ENCODE measurements at regions not wholly inside any gene's neighbourhood (a gene's known extent, or its start where the extent isn't known, plus 50 kb on each side); places are given as distances from the start of the nearest gene placed in this dataset.
"Not testable (repeated sequence)": the region's sequence is repeated elsewhere in the genome, so short reads cannot be mapped to it uniquely, and the experiment has no call there.

DNA sequence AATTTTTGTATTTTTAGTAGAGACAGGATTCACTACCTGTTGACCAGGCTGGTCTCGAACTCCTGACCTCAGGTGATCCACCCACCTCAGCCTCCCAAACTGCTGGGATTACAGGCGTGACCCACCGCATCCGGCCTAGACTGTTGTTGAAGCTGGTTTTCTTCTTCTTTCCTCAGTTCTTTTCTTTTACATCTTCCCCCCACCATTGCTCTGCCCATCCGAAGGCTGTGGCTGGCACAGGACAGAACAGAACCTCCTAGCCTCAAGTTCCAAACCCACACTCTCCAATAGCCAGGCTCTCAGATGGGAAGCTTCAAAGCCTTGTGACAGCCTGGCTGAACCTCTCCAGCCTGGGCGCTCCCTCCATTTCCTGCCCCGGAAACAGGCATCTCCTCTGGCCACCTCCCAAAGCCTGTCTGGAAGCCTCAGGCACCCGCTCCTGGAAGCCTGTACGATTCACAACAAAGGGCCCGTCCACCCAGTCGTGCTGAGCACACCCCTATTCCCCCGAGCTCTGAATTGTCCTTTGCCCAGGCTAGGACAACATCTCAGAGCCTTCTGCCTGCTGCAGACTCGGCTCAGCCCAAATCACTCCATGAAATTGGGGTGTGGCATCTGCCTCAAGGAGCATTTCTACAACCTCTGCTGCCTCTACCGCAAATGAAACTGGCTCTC is 138.1 kb upstream of the C1QTNF3 start:
- DNase-seq (ENCODE audit: low spot score); H3K27ac Mint-ChIP-seq; H3K27me3 Mint-ChIP-seq (ENCODE audit: low read depth); H3K4me3 Mint-ChIP-seq; H3K4me1 Mint-ChIP-seq (ENCODE audit: low read depth); H3K36me3 Mint-ChIP-seq (ENCODE audit: low read depth); H3K9me3 Mint-ChIP-seq: not testable (repeated sequence)

GRCh38 chr5:34185005-34185404 is 142.0 kb upstream of the C1QTNF3 start:
- not testable (repeated sequence) for H3K4me3 Mint-ChIP-seq; H3K4me1 Mint-ChIP-seq (ENCODE audit: low read depth); H3K27ac Mint-ChIP-seq; H3K36me3 Mint-ChIP-seq (ENCODE audit: low read depth); H3K27me3 Mint-ChIP-seq (ENCODE audit: low read depth); H3K9me3 Mint-ChIP-seq; DNase-seq (ENCODE audit: low spot score)

DNA sequence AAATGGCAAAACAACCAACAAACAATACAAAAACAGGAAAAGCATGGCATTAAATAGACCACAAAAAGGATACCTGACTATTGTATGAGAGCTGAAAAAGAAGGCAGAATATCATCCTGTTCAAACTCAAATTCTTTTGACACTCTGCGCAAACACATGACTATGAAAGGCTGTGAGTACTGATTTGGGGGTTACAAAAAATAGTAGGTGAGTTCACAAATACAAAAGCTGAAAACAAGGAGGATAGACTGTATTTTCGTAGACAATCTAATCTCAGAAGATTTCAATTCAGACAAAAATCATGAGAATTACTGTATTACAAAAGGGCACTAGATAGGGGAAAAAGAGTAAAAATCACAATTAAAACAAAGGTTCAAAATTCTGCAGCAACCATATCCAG is 142.6 kb upstream of the C1QTNF3 start:
- H3K36me3 Mint-ChIP-seq (ENCODE audit: low read depth); H3K27me3 Mint-ChIP-seq (ENCODE audit: low read depth); H3K4me3 Mint-ChIP-seq; H3K27ac Mint-ChIP-seq; DNase-seq (ENCODE audit: low spot score); H3K9me3 Mint-ChIP-seq; H3K4me1 Mint-ChIP-seq (ENCODE audit: low read depth): not testable (repeated sequence)

DNA sequence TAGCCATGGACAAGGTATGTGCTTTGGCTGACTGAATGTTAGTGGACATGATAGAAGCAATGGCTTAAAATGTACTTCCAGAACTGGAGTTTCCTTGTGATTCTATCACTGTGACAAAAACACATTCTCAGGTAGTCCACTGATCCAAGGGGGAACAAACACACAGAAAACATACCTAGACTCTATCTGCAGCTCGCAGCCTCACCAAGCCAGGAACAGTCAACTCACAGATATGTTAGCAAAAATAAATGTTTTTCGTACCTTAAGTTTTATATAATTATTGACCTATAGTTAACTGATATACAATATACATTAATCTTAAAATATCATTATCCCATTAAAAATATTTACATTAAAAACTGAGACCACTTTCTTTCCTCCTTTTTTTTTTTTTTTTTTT is 143.1 kb upstream of the C1QTNF3 start:
- not testable (repeated sequence) for H3K4me1 Mint-ChIP-seq (ENCODE audit: low read depth); H3K27me3 Mint-ChIP-seq (ENCODE audit: low read depth); H3K36me3 Mint-ChIP-seq (ENCODE audit: low read depth); DNase-seq (ENCODE audit: low spot score); H3K27ac Mint-ChIP-seq; H3K9me3 Mint-ChIP-seq; H3K4me3 Mint-ChIP-seq

DNA sequence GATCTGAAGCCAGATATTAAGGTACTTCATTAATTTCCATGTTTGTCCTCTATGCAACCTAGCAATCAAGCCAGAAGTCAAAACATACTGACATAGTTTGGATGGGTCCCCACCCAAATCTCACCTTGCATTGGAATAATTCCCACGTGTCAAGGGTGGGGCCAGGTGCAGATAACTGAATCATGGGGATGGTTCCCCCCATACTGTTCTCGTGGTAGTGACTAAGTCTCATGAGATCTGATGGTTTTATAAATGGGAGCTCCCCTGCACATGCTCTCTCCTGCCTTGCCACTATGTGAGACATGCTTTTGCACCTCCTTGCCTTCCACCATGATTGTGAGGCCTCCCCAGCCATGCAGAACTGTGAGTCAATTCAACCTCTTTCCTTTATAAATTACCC is 143.9 kb upstream of the C1QTNF3 start:
- not testable (repeated sequence) for H3K36me3 Mint-ChIP-seq (ENCODE audit: low read depth); H3K4me3 Mint-ChIP-seq; DNase-seq (ENCODE audit: low spot score); H3K9me3 Mint-ChIP-seq; H3K27ac Mint-ChIP-seq; H3K27me3 Mint-ChIP-seq (ENCODE audit: low read depth); H3K4me1 Mint-ChIP-seq (ENCODE audit: low read depth)

- DNase-seq (ENCODE audit: low spot score); H3K9me3 Mint-ChIP-seq; H3K27ac Mint-ChIP-seq; H3K4me3 Mint-ChIP-seq; H3K4me1 Mint-ChIP-seq (ENCODE audit: low read depth); H3K36me3 Mint-ChIP-seq (ENCODE audit: low read depth); H3K27me3 Mint-ChIP-seq (ENCODE audit: low read depth): not testable (repeated sequence)
Measured at GRCh38 chr5:34187441-34187840, 144.4 kb upstream of the C1QTNF3 start.

DNA sequence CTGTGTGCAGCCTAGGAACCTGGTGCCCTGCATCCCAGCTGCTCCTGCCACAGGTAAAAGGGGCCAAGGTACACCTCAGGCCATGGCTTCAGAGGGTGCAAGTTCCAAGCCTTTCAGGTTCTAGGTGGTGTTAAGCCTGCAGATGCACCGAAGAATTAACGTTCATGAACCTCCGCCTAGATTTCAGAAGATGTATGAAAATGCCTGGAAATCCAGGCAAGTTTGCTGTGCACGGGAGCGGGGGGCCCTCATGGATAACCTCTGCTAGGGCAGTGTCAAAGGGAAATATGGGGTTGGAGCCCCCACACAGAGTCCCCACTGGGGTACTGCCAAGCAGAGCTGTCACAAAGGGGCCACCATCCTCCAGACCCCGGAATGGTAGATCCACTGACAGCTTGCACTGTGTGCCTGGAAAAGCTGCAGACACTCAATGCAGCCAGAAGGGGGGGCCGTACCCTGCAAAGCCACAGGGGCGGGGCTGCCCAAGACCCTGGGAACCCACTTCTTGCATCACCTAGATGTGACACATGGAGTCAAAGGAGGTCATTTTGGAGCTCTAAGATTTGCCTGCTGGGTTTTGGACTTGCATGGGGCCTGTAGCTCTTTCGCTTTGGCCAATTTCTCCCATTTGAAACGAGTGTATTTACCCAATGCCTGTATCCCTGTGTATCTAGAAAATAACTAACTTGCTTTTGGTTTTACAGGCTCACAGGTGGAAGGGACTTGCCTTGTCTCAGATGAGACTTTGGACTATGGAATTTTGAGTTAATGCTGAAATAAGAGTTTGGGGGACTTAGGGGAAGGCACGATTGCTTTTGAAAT is 145.2 kb upstream of the C1QTNF3 start:
- not testable (repeated sequence) for H3K27ac Mint-ChIP-seq; H3K36me3 Mint-ChIP-seq (ENCODE audit: low read depth); H3K27me3 Mint-ChIP-seq (ENCODE audit: low read depth); H3K4me1 Mint-ChIP-seq (ENCODE audit: low read depth); H3K4me3 Mint-ChIP-seq; H3K9me3 Mint-ChIP-seq
- peak; percentile 69 for DNase-seq (ENCODE audit: low spot score)

DNA sequence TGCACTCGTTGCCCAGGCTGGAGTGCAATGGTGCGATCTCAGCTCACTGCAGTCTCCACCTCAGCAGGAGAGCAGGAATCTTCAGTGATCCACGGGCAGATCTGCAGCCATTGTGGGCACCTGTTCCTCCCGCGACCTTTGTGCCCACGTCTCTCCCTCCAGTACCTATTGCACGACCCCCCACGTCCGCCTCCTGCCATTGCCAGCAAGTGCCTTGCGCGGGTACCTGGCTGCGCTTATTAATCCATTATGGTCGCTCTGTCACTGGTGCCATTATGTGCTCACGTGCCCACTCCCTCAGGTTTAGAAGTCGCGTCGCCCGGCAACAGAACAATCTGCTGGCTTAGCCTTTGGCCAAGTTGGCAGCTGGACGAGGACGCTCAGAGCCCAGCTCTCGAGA is 146.2 kb upstream of the C1QTNF3 start:
- H3K4me1 Mint-ChIP-seq (ENCODE audit: low read depth); DNase-seq (ENCODE audit: low spot score); H3K27me3 Mint-ChIP-seq (ENCODE audit: low read depth); H3K4me3 Mint-ChIP-seq; H3K36me3 Mint-ChIP-seq (ENCODE audit: low read depth); H3K9me3 Mint-ChIP-seq: not testable (repeated sequence)
- peak overlapping the region; percentile 4 for H3K27ac Mint-ChIP-seq

DNA sequence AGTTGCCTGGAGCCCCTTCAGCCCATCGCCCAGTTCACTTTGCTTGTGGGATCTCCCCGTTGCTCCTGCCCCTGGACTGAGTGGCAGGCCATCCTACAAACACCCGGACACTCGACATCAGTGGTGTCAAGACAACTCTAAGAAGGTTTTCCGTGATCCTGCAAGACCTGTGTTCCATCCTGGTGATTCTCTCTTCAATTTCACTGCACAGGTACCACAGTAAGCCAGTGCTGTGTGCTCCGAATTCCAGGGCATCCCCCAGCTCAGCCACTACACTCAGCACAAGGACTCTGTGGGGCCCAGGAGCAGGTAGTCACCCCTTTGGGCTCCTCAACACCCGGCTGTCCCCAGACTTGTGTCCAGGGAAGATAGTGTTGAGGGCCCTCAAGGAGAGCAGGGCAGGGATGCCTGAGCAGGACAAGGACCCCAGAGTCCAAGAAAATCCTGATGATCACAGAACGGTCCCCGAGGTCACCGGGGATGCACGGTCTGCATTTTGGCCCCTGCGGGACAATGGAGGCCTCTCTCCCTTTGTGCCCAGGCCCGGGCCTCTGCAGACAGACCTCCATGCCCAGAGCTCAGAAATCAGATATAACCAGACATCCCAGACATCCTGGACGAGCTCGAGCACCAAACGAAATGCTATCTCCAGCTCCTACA is 146.9 kb upstream of the C1QTNF3 start:
- not testable (repeated sequence) for H3K9me3 Mint-ChIP-seq; H3K27me3 Mint-ChIP-seq (ENCODE audit: low read depth); H3K4me1 Mint-ChIP-seq (ENCODE audit: low read depth); DNase-seq (ENCODE audit: low spot score); H3K36me3 Mint-ChIP-seq (ENCODE audit: low read depth); H3K27ac Mint-ChIP-seq; H3K4me3 Mint-ChIP-seq

GRCh38 chr5:34190466-34190865 is 147.5 kb upstream of the C1QTNF3 start:
- not testable (repeated sequence) for DNase-seq (ENCODE audit: low spot score); H3K36me3 Mint-ChIP-seq (ENCODE audit: low read depth); H3K4me3 Mint-ChIP-seq; H3K4me1 Mint-ChIP-seq (ENCODE audit: low read depth); H3K27ac Mint-ChIP-seq; H3K27me3 Mint-ChIP-seq (ENCODE audit: low read depth); H3K9me3 Mint-ChIP-seq

- H3K27ac Mint-ChIP-seq; DNase-seq (ENCODE audit: low spot score); H3K9me3 Mint-ChIP-seq; H3K4me1 Mint-ChIP-seq (ENCODE audit: low read depth); H3K27me3 Mint-ChIP-seq (ENCODE audit: low read depth); H3K36me3 Mint-ChIP-seq (ENCODE audit: low read depth); H3K4me3 Mint-ChIP-seq: not testable (repeated sequence)
Measured at GRCh38 chr5:34191279-34191744, 148.3 kb upstream of the C1QTNF3 start.

GRCh38 chr5:34192064-34192922 is 149.3 kb upstream of the C1QTNF3 start:
- not testable (repeated sequence) for DNase-seq (ENCODE audit: low spot score); H3K4me1 Mint-ChIP-seq (ENCODE audit: low read depth); H3K9me3 Mint-ChIP-seq; H3K36me3 Mint-ChIP-seq (ENCODE audit: low read depth); H3K4me3 Mint-ChIP-seq; H3K27ac Mint-ChIP-seq; H3K27me3 Mint-ChIP-seq (ENCODE audit: low read depth)

- not testable (repeated sequence) for H3K9me3 Mint-ChIP-seq
Measured at GRCh38 chr5:34192923-34193262, 149.9 kb upstream of the C1QTNF3 start.

GRCh38 chr5:34193297-34193696 is 150.3 kb upstream of the C1QTNF3 start:
- not testable (repeated sequence) for H3K27me3 Mint-ChIP-seq (ENCODE audit: low read depth); H3K36me3 Mint-ChIP-seq (ENCODE audit: low read depth); DNase-seq (ENCODE audit: low spot score); H3K9me3 Mint-ChIP-seq; H3K4me3 Mint-ChIP-seq; H3K27ac Mint-ChIP-seq; H3K4me1 Mint-ChIP-seq (ENCODE audit: low read depth)

More at GRCh38 chr5:34192923-34193262, 149.9 kb upstream of the C1QTNF3 start:
- DNase-seq (ENCODE audit: low spot score); H3K27me3 Mint-ChIP-seq (ENCODE audit: low read depth); H3K27ac Mint-ChIP-seq; H3K4me3 Mint-ChIP-seq; H3K36me3 Mint-ChIP-seq (ENCODE audit: low read depth); H3K4me1 Mint-ChIP-seq (ENCODE audit: low read depth): not testable (repeated sequence)

Measured in T-helper 2 cell treated with Interferon-gamma antibody and Interleukin-4, amounts not matched to agents 5 μg/mL and 100 μg/mL, for 36 hours (primary cell).